Astrocyte of the cerebellum (primary cell): ENCODE measurements at regions not wholly inside any gene's neighbourhood (a gene's known extent, or its start where the extent isn't known, plus 50 kb on each side); places are given as distances from the start of the nearest gene placed in this dataset.

Experiments
- DNase-seq: peaks from one replicate; pipeline ENCODE4 v3.0.0-alpha.2; 2011; ENCODE audit warnings: low read depth
- H3K4me3 ChIP-seq: 2 replicates; pipeline ENCODE4 v1.5.1; 2011; ENCODE audit warnings: mild to moderate bottlenecking, low read depth, low read length, moderate library complexity
- CTCF ChIP-seq: IDR thresholded peaks from 2 replicates; pipeline ENCODE4 v1.5.1; 2012; ENCODE audit warnings: low read length, low read depth, moderate library complexity, mild to moderate bottlenecking; ENCODE audit errors: missing control alignments
- in situ Hi-C: cut with HindIII; loops from 2 replicates; pipeline ENCODE4 v1.10.0; 2017; ENCODE audit warnings: low sequenced_read_pairs

GRCh38 chr15:61327019-61327631, 98.0 kb upstream of the RORA start:
- no peak overlapping the region for H3K4me3 ChIP-seq
- DNase-seq = no peak
- TF ChIP-seq CTCF = no peak
- in situ Hi-C loops = no loop called here

- no peak overlapping the region for H3K4me3 ChIP-seq
- TF ChIP-seq CTCF = no peak
- in situ Hi-C loops = no loop called here
- no peak for DNase-seq
Measured at GRCh38 chr15:61319892-61320291, 90.8 kb upstream of the RORA start.

DNA sequence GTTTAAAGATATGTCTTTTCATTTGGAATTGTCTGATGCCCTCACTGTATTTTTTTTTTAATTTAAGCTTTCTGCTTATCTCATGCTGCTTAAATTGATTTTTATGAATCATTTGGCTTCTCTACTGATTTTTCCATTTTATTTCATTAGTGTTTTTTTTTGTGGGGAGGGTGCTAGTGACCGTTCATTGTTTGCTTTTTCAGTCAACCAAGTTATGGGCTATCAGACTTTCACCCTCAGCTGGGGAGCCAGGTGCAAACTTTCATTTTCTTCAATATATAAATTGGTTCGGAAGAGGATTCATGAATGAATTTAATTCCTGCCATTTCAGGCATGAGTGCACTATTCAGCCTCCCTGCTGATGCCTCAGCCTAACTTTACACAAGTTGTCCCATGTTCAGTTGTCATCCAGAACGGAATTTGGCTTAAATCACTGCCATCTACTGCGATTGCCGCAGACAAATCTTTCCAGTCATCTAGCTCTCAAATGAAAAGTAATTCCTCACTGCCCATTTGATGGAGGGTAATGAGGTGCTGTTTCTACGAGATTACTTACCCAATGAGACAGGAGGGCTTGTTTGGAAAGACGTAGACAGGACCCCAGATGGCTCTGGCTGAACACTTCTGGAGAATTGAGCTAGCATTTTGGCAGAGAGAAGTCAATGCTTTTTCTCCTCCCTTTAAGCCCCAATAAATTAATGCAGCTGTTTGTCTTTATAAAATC, 89.9 kb upstream of the RORA start:
- no peak for TF ChIP-seq CTCF
- DNase-seq = no peak
- in situ Hi-C loops = no loop called here
- H3K4me3 ChIP-seq = no peak overlapping the region

- in situ Hi-C loops = no loop called here
Measured at GRCh38 chr15:61318301-61318700, 89.2 kb upstream of the RORA start.

DNA sequence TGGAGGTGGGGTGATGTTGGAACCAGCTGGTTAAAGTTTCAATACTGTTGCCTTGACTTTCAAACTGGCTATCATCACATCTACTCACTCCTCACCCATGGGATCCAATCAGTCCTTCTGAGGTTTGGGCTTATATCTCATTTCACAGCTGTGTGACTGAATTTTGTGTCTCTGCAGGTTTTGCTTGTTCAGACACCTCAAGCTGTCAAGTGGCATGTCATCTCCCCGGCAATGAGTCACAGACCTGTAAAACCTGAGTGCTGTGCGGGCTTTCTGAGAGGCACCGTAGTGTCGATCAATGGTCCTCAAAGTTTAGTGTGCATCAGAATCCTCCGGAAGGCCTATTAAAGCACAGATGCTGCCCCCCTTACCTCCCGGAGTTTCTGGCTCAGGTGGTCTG, 86.4 kb upstream of the RORA start:
- no peak for TF ChIP-seq CTCF
- no peak overlapping the region for H3K4me3 ChIP-seq
- no peak for DNase-seq
- in situ Hi-C loops = no loop called here

More at GRCh38 chr15:61318301-61318700, 89.2 kb upstream of the RORA start:
- TF ChIP-seq CTCF = no peak
- H3K4me3 ChIP-seq = no peak overlapping the region
- DNase-seq = no peak

GRCh38 chr15:61314427-61314826, 85.3 kb upstream of the RORA start:
- in situ Hi-C loops = no loop called here
- DNase-seq = no peak
- no peak overlapping the region for H3K4me3 ChIP-seq
- TF ChIP-seq CTCF = no peak
